ENCODE measurements at regions not wholly inside any gene's neighbourhood (a gene's known extent, or its start where the extent isn't known, plus 50 kb on each side); places are given as distances from the start of the nearest gene placed in this dataset.

GRCh38 chr12:25715102-25715501 is 162.0 kb upstream of the LMNTD1 start:
- no peak for TF ChIP-seq POLR2A (IDR thresholded peaks at IDR 0.05; ENCODE audit: low read length)
- TF ChIP-seq GATA1 (IDR thresholded peaks at IDR 0.05; ENCODE audit: low read depth, low read length), result no peak

All from erythroblast (primary cell).